ENCODE measurements at regions not wholly inside any gene's neighbourhood (a gene's known extent, or its start where the extent isn't known, plus 50 kb on each side); places are given as distances from the start of the nearest gene placed in this dataset.
A peak's percentile ranks its signal among the peaks of the same experiment; 100 is the strongest.

DNA sequence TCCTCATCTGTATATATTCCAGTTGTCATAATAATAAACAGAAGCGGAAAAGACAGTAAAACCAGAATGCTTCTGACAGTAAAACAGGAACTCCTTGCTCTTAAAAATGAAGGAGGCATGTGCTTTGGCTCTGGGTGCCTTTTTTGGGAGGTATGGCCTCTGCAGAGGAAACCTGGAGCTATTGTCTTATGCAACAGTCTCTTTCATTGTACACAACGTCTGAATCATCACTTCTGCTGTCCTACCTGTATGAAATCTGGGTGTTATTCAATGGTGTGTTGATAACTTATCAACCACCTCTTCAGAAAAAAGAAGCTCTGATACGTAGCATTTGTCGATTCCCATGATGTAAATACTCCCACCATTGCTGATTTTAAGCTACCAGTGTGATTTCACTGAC lies 64.8 kb downstream of the CDCA7 start:
- no peak for DNase-seq (ENCODE audit: low read depth)

GRCh38 chr2:173424886-173425285 lies 70.2 kb downstream of the CDCA7 start:
- DNase-seq (ENCODE audit: low read depth) = no peak

- DNase-seq (ENCODE audit: low read depth) = no peak
Observed at GRCh38 chr2:173427887-173428668, 73.4 kb downstream of the CDCA7 start.

- no peak for DNase-seq (ENCODE audit: low read depth)
Observed at GRCh38 chr2:173431191-173431590, 76.5 kb downstream of the CDCA7 start.

- no peak for DNase-seq (ENCODE audit: low read depth)
Observed at GRCh38 chr2:173432049-173432754, 77.5 kb downstream of the CDCA7 start.

DNA sequence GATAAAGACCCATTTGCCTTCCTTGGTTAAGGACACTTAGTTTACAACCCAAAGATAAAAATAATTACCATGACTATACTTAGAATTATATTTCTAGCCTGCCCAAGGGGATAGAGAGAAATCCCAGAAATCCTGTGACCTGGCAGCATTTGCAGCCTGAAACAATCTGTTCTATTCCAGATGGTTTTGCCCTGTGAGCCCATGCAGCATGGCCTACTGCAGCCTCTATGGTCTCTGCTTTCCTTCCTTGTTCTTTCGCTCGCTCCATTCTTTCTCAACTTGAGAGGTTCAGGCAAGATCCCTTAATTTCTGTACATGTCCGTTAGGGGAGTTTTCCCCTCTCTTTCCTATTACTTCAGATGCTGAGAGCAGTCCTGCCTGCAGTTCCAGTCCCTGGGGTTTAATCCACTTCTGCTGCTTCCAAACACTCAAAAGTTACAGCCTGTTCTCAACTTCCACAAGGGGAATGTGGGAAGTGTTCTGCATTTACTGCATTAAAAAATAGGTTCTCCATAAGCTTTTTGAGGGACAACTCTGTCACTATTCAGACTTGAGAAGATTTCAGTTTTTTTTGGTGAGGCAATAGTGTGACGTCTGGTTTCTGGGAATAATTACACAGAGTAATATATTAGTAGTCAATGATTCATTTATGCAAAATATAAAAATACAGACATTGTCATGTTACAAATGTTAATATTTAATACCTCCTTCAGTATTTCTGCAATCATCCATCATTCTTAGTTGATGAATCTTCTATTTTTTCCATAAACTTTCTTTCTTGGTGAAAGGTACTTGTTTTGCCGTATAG lies 80.3 kb downstream of the CDCA7 start:
- no peak for DNase-seq (ENCODE audit: low read depth)

DNA sequence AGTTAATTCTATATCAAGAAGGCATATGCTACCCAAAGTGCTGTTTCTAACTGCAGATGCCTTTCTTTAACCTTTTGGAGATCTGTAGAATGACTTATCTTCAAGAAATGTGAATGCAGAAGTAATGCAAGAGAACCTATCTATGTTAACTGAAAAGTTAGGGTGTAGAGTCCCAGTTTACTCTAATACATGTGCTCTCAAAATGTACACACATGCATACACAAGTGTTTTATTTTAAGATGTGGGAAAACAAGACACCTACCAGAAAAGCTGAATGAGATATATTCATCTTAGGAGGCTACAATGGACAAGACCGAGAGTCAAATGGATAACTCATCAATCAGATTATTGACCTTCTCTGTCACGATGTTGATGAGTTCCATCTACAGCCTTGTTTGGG lies 80.9 kb downstream of the CDCA7 start:
- no peak for DNase-seq (ENCODE audit: low read depth)

DNA sequence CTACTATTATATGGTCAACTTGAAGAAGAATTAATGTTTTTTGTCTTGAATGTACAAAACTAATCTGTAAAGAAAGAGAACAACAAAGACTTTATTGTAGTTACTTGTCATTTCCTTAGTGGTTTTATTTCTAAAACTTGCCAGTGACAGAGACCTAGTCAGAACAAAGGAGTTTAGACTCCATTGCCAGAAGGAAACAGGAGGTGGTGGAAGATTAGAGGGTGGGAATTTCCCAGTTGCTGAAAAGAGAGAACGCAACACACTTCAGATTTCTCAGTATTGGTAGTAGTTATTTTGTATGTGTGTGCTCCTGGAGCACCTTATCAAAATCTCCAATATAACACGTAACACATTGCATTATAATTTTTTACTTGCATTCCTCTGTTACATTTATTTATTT lies 81.4 kb downstream of the CDCA7 start:
- no peak for DNase-seq (ENCODE audit: low read depth)

- DNase-seq (ENCODE audit: low read depth) = no peak
Observed at GRCh38 chr2:173441222-173441621, 86.5 kb downstream of the CDCA7 start.

DNA sequence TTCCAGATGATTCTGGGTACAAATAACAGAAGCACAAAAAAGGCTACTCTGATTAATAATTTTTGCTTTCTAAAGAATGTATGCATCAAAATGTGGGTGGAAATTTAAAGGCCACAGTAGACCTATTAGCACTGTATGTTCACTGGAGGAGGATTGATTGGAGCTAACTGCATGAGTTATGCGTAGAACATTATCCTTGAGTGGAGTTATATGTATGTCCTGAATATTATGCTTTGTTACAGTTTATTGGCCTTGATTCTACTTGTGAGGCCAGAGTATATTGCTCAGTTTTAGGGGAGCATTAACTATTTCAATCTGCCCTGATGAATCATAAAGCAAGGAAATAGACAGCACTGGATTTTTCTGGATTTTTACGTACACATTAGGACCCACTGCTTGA lies 87.9 kb downstream of the CDCA7 start:
- no peak for DNase-seq (ENCODE audit: low read depth)

GRCh38 chr2:173446722-173447121 lies 92.0 kb downstream of the CDCA7 start:
- no peak for DNase-seq (ENCODE audit: low read depth)

DNA sequence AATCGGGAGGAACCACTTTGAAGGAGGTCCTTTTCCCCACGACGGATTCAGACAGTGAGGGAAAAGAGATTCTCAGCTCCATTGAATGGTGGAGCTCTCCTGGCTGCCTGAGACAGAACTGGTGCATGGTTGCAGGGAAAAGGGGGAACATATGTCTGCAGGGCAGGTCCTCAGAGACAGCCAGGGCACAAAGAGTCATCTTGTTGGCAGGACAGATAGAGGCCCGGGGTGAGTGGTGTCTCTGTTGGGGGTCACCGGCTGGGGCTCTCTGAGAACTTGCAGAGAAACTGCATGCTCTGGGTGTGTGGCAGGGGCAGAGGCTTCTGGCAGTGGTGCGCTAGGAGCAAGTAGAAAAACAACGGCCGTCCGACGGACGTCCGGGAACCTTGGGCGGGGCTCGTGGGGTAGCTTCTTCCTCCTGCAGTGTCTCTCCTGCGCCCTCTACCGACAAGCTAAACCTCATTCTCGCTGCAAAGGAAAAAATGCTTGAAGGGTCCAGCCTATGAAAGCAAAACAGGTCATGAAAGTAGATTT lies 94.3 kb downstream of the CDCA7 start:
- peak; percentile 56 for DNase-seq (ENCODE audit: low read depth)

- no peak for DNase-seq (ENCODE audit: low read depth)
Observed at GRCh38 chr2:173451118-173451517, 96.4 kb downstream of the CDCA7 start.

GRCh38 chr2:173451941-173452340 lies 97.3 kb downstream of the CDCA7 start:
- no peak for DNase-seq (ENCODE audit: low read depth)

DNA sequence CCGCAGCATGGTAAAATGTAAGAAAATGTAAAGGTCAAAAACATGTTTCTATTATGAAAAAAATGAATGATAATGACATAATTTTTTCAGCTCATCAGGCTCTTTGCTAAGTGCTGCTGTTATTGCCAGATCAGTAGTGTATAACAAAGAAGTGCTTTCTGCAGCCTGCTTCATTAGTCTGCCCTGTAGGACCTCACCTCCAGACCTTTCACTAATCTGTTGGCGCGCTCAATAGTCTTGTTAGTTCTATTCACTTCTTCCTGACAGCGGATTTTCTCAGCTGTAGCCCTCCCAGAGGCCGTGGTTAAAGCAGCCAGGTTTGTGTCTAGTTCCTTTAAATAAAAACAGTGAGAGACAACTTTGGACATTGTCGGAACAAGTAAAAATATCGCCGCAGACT lies 97.7 kb downstream of the CDCA7 start:
- DNase-seq (ENCODE audit: low read depth) = no peak

DNA sequence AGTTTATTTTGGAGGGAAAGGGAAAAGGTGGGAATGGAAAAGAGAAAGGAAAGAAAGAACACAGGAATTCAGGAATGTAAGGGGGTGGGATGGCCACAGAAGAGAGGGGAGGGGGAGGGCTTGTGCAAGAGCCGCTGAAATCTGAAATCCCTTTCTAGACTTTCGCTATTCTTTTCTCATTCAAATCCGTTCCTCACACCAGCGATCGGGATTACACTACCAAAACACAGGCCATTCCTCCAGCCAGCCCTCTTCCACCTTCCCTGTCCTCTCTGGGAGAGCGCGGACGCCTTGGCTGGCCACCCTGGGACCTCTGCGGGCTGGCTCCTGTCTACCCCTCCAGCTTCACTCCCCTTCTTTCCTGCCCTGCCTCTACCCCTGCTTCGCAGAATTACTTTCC lies 102.3 kb downstream of the CDCA7 start:
- no peak for DNase-seq (ENCODE audit: low read depth)

DNA sequence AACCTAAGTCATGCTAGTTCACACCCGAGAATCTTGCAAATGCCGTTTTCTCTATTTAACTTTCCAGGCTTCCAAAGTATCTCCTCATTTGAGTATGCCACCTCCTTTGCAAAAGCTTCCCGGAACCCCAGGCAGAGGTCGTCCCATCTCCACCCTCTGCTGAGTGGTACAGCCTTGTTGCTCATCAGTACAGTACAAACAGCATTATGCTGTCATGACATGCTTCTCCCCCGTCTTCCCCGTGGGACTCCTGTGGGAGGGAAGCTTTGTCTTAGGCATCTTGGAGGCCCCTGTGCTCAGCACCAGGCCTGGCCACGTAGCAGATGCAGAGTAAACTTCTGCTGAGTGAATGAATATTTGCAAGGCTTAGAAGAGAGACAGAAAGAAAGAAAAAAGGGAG lies 102.7 kb downstream of the CDCA7 start:
- no peak for DNase-seq (ENCODE audit: low read depth)

- no peak for DNase-seq (ENCODE audit: low read depth)
Observed at GRCh38 chr2:173458991-173459780, 104.5 kb downstream of the CDCA7 start.

- DNase-seq (ENCODE audit: low read depth) = no peak
Observed at GRCh38 chr2:173462892-173463840, 108.5 kb downstream of the CDCA7 start.

DNA sequence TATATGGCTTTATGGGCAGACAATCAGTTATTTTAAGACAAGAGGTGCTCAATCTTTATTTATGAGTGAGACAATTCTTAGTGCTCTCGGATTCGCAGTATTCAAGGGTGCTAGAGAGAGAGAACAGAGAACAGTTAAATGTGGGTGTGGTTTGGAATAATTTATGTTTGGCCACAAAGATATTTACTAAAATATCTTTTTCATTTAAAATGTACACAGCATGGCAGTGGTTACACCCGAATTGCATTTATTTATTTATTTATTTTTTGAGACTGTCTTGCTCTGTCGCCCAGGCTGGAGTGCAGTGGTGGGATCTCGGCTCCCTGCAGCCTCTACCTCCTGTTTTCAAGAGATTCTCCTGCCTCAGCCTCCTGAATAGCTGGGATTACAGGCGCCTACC lies 109.2 kb downstream of the CDCA7 start:
- no peak for DNase-seq (ENCODE audit: low read depth)

DNA sequence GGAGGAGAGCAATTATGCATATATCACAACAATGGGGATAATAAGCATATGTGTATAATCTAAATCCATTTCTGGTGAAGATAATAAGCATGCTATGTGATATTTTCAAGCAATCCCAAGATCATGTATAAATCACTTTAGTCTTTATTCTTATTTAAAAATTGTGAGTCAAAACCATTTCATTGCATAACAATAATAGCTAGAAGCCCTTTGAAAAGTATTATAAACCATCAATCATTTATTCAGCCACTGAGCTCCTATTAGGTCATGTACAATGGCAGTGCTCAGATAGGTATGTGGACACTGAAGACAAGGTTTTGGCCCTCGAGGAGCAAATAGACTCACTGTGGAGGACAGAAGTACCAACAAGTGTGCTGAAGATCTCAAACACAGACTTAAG lies 113.1 kb downstream of the CDCA7 start:
- DNase-seq (ENCODE audit: low read depth) = no peak
